Trophoblast cell (in vitro differentiated cells and primary cell): ENCODE measurements at regions not wholly inside any gene's neighbourhood (a gene's known extent, or its start where the extent isn't known, plus 50 kb on each side); places are given as distances from the start of the nearest gene placed in this dataset.
A peak's percentile ranks its signal among the peaks of the same experiment; 100 is the strongest.

Experiments used
- DNase-seq, 2 donors: peaks; one replicate each; pipeline ENCODE4 v3.0.0-alpha.2; 2016
- H2AFZ ChIP-seq: 2 replicates; pipeline ENCODE4 v1.6.1; 2013; ENCODE audit warnings: low read length, moderate library complexity, mild to moderate bottlenecking; ENCODE audit not compliant: insufficient read depth, poor library complexity
- H2AK5ac ChIP-seq: 2 replicates; pipeline ENCODE4 v1.6.1; 2013; ENCODE audit warnings: mild to moderate bottlenecking, low read length
- H2BK120ac ChIP-seq: 2 replicates; pipeline ENCODE4 v1.6.1; 2013; ENCODE audit warnings: low read length, mild to moderate bottlenecking, moderate library complexity; ENCODE audit not compliant: insufficient read depth, poor library complexity
- H2BK12ac ChIP-seq: 2 replicates; pipeline ENCODE4 v1.6.1; 2013; ENCODE audit warnings: mild to moderate bottlenecking, low read length, moderate library complexity
- H2BK5ac ChIP-seq: 2 replicates; pipeline ENCODE4 v1.6.1; 2013; ENCODE audit warnings: low read length, low read depth, moderate library complexity, mild to moderate bottlenecking; ENCODE audit not compliant: poor library complexity
- H3K14ac ChIP-seq: 2 replicates; pipeline ENCODE4 v1.6.1; 2013; ENCODE audit warnings: mild to moderate bottlenecking, low read length
- H3K18ac ChIP-seq: 2 replicates; pipeline ENCODE4 v1.6.1; 2013; ENCODE audit warnings: mild to moderate bottlenecking, low read length
- H3K23ac ChIP-seq: 2 replicates; pipeline ENCODE4 v1.6.1; 2013; ENCODE audit warnings: low read length
- H3K27ac ChIP-seq: 2 replicates; pipeline ENCODE4 v1.5.1; 2013; ENCODE audit warnings: low read depth, mild to moderate bottlenecking, inconsistent platforms, low read length, moderate library complexity
- H3K27me3 ChIP-seq: 2 replicates; pipeline ENCODE4 v1.6.1; 2013; ENCODE audit warnings: inconsistent platforms, mild to moderate bottlenecking, low read length, moderate library complexity; ENCODE audit not compliant: insufficient read depth
- H3K36me3 ChIP-seq, 2 experiments: 1 replicate in 1 of 2; 2 replicates in 1 of 2; pipeline ENCODE4 v1.6.1; 2013; ENCODE audit warnings: low read length in 2 of 2, mild to moderate bottlenecking in 2 of 2, moderate library complexity in 1 of 2; ENCODE audit not compliant: insufficient read depth in 2 of 2, control insufficient read depth in 1 of 2
- H3K4ac ChIP-seq: 2 replicates; pipeline ENCODE4 v1.6.1; 2013; ENCODE audit warnings: low read depth, mild to moderate bottlenecking, low read length, moderate library complexity
- H3K4me1 ChIP-seq, 2 experiments: 1 replicate in 1 of 2; 2 replicates in 1 of 2; pipeline ENCODE4 v1.6.1; 2013; ENCODE audit warnings: low read length in 2 of 2, mild to moderate bottlenecking in 2 of 2, moderate library complexity in 1 of 2; ENCODE audit not compliant: insufficient read depth in 2 of 2, control insufficient read depth in 1 of 2
- H3K4me2 ChIP-seq: 2 replicates; pipeline ENCODE4 v1.6.1; 2013; ENCODE audit warnings: inconsistent platforms, mild to moderate bottlenecking, low read length, moderate library complexity
- H3K4me3 ChIP-seq: 2 replicates; pipeline ENCODE4 v1.5.1; 2013; ENCODE audit warnings: mild to moderate bottlenecking, low read depth, low read length, inconsistent platforms
- H3K79me1 ChIP-seq: one replicate; pipeline ENCODE4 v1.6.1; 2013; ENCODE audit warnings: low read length
- H3K79me2 ChIP-seq: 2 replicates; pipeline ENCODE4 v1.6.1; 2013; ENCODE audit warnings: low read length, mild to moderate bottlenecking; ENCODE audit not compliant: control insufficient read depth, insufficient read depth, poor library complexity
- H3K9ac ChIP-seq: 2 replicates; pipeline ENCODE4 v1.6.1; 2013; ENCODE audit warnings: mild to moderate bottlenecking, low read length
- H3K9me3 ChIP-seq: 2 replicates; pipeline ENCODE4 v1.6.1; 2013; ENCODE audit warnings: low read depth, mild to moderate bottlenecking, control low read depth, inconsistent platforms, low read length; ENCODE audit not compliant: insufficient read depth
- H4K12ac ChIP-seq: 2 replicates; pipeline ENCODE4 v1.6.1; 2013; ENCODE audit warnings: low read depth, mild to moderate bottlenecking, low read length, moderate library complexity
- H4K8ac ChIP-seq: 2 replicates; pipeline ENCODE4 v1.6.1; 2013; ENCODE audit warnings: low read depth, mild to moderate bottlenecking, low read length, moderate library complexity
- H4K91ac ChIP-seq: one replicate; pipeline ENCODE4 v1.6.1; 2013; ENCODE audit warnings: low read depth, mild to moderate bottlenecking, low read length, moderate library complexity
- WGBS: extraction: QIAGEN DNeasy Blood & Tissue Kit; methylation state at CpG from one replicate; pipeline ENCODE4 v1.1.7; 2013; ENCODE audit warnings: missing lambda C conversion rate; ENCODE audit not compliant: insufficient read length, insufficient coverage; ENCODE audit errors: extremely low coverage; 5-methylcytosine and 5-hydroxymethylcytosine counted together

- DNase-seq: no peak
- no peak overlapping the region for H3K23ac ChIP-seq
- H2AFZ ChIP-seq: no peak overlapping the region
- H4K12ac ChIP-seq: no peak overlapping the region
- H3K4me2 ChIP-seq: no peak overlapping the region
- H4K91ac ChIP-seq: no peak overlapping the region
- no peaks in the 10 kb centered on the region for H3K27me3 ChIP-seq
- H4K8ac ChIP-seq: no peak overlapping the region
- H3K27ac ChIP-seq: no peak overlapping the region
- H3K9ac ChIP-seq: no peak overlapping the region
- no peak overlapping the region for H2BK5ac ChIP-seq
- H3K79me2 ChIP-seq: no peaks in the 10 kb centered on the region
- H3K79me1 ChIP-seq: no peaks in the 10 kb centered on the region
- no peaks in the 10 kb centered on the region for H3K9me3 ChIP-seq
- no peak overlapping the region for H3K4ac ChIP-seq
- H3K18ac ChIP-seq: no peak overlapping the region
- no CpG with 5 or more reads among the region's 2 CpGs for WGBS
- no peak overlapping the region for H3K4me3 ChIP-seq
- no peaks in the 10 kb centered on the region for H3K36me3 ChIP-seq
- no peak overlapping the region for H3K14ac ChIP-seq
- H3K4me1 ChIP-seq: no peaks in the 10 kb centered on the region
- no peak overlapping the region for H2BK120ac ChIP-seq
- no peak overlapping the region for H2AK5ac ChIP-seq
- H2BK12ac ChIP-seq: no peak overlapping the region
Observed at GRCh38 chr2:88942798-88943197, 251.3 kb downstream of the RPIA start.

- Histone ChIP-seq H4K91ac (no peak overlapping the region), H3K36me3 (no peaks in the 10 kb centered on the region), H4K12ac (no peak overlapping the region), H3K18ac (no peak overlapping the region), H3K14ac (no peak overlapping the region), H3K4me2 (no peak overlapping the region), H3K4me3 (no peak overlapping the region), H3K79me2 (no peaks in the 10 kb centered on the region), H3K79me1 (no peaks in the 10 kb centered on the region), H2AK5ac (no peak overlapping the region), H3K4me1 (no peaks in the 10 kb centered on the region), H2BK120ac (no peak overlapping the region), H2BK12ac (no peak overlapping the region), H3K9ac (no peak overlapping the region), H3K23ac (no peak overlapping the region), H3K27ac (no peak overlapping the region), H3K27me3 (no peaks in the 10 kb centered on the region), H2BK5ac (no peak overlapping the region), H4K8ac (no peak overlapping the region), H2AFZ (no peak overlapping the region), H3K9me3 (no peaks in the 10 kb centered on the region), H3K4ac (no peak overlapping the region)
- peak; percentile 11 to 72 for DNase-seq
Observed at GRCh38 chr2:88949336-88949735, 257.9 kb downstream of the RPIA start.

GRCh38 chr2:88950010-88950409 is 258.5 kb downstream of the RPIA start:
- Histone ChIP-seq H3K9me3 (no peaks in the 10 kb centered on the region), H4K12ac (no peak overlapping the region), H3K4me3 (no peak overlapping the region), H3K79me1 (no peaks in the 10 kb centered on the region), H3K18ac (no peak overlapping the region), H2BK5ac (no peak overlapping the region), H3K4me1 (no peaks in the 10 kb centered on the region), H3K4ac (no peak overlapping the region), H3K4me2 (no peak overlapping the region), H4K8ac (no peak overlapping the region), H3K14ac (no peak overlapping the region), H2BK120ac (no peak overlapping the region), H4K91ac (no peak overlapping the region), H3K36me3 (no peaks in the 10 kb centered on the region), H2AK5ac (no peak overlapping the region), H3K27ac (no peak overlapping the region), H3K27me3 (no peaks in the 10 kb centered on the region), H2BK12ac (no peak overlapping the region), H3K9ac (no peak overlapping the region), H3K23ac (no peak overlapping the region), H3K79me2 (no peaks in the 10 kb centered on the region), H2AFZ (no peak overlapping the region)
- no CpG with 5 or more reads among the region's 2 CpGs for whole genome bisulfite sequencing
- DNase-seq: peak in 1 of 2 donors; percentile 38

GRCh38 chr2:88955607-88956006 is 264.1 kb downstream of the RPIA start:
- H3K36me3 ChIP-seq: no peaks in the 10 kb centered on the region
- H3K4ac ChIP-seq: no peak overlapping the region
- no peak overlapping the region for H3K4me2 ChIP-seq
- H2BK5ac ChIP-seq: no peak overlapping the region
- no peak overlapping the region for H2BK12ac ChIP-seq
- no peaks in the 10 kb centered on the region for H3K27me3 ChIP-seq
- H3K4me3 ChIP-seq: no peak overlapping the region
- H2AFZ ChIP-seq: no peak overlapping the region
- H4K12ac ChIP-seq: no peak overlapping the region
- no peak overlapping the region for H3K23ac ChIP-seq
- no peak overlapping the region for H2AK5ac ChIP-seq
- H4K91ac ChIP-seq: no peak overlapping the region
- no CpG with 5 or more reads among the region's 1 CpG for WGBS
- H3K14ac ChIP-seq: no peak overlapping the region
- no peak overlapping the region for H2BK120ac ChIP-seq
- H3K79me2 ChIP-seq: no peaks in the 10 kb centered on the region
- no peak for DNase-seq
- H3K9me3 ChIP-seq: peaks cover 2% of the 10 kb centered on the region
- H3K4me1 ChIP-seq: no peaks in the 10 kb centered on the region
- H3K79me1 ChIP-seq: no peaks in the 10 kb centered on the region
- H3K9ac ChIP-seq: no peak overlapping the region
- no peak overlapping the region for H3K27ac ChIP-seq
- H4K8ac ChIP-seq: no peak overlapping the region
- no peak overlapping the region for H3K18ac ChIP-seq
